Adrenal gland (tissue), 9 donors: ENCODE measurements at regions not wholly inside any gene's neighbourhood (a gene's known extent, or its start where the extent isn't known, plus 50 kb on each side); places are given as distances from the start of the nearest gene placed in this dataset.
A peak's percentile ranks its signal among the peaks of the same experiment; 100 is the strongest.

ENCODE experiments used
- DNase-seq, 7 donors: peaks; one replicate each; pipeline ENCODE4 v3.0.0-alpha.2; 2019 to 2020
- H3K27ac ChIP-seq, 5 donors: fragments of 200-600 bp; sonication (generic) in 4 of 5; 1 replicate in 3 of 5; 2 replicates in 2 of 5; pipeline versions ENCODE4 v1.5.1 to v1.8.0; 2016 to 2020; ENCODE audit warnings: mild to moderate bottlenecking in 1 of 5
- H3K27me3 ChIP-seq: fragments of 200-600 bp; 2 replicates; pipeline ENCODE4 v1.8.0; 2021
- H3K36me3 ChIP-seq, 2 donors: fragments of 200-600 bp; replicated peaks in 1 of 2; 1 replicate in 1 of 2; 2 replicates in 1 of 2; pipeline versions ENCODE4 v1.5.1 to v1.8.0; 2018 to 2022
- H3K4me1 ChIP-seq, 2 donors: fragments of 200-600 bp; replicated peaks in 1 of 2; 1 replicate in 1 of 2; 2 replicates in 1 of 2; pipeline versions ENCODE4 v1.5.1 to v1.8.0; 2018 to 2021
- H3K4me3 ChIP-seq, 4 donors: fragments of 200-600 bp; sonication (generic) in 3 of 4; one replicate each; pipeline ENCODE4 v1.5.1; 2016 to 2018
- H3K9me3 ChIP-seq, 3 donors: fragments of 200-600 bp; sonication (generic) in 1 of 3; replicated peaks in 1 of 3; 1 replicate in 2 of 3; 2 replicates in 1 of 3; pipeline versions ENCODE4 v1.5.1 to v1.8.0; 2016 to 2021
- CTCF ChIP-seq, 6 experiments: fragments of 450-650 bp in 4 of 6; fragments of 200-600 bp in 2 of 6; sonication (generic) in 1 of 6; IDR thresholded peaks; 1 replicate in 5 of 6; 2 replicates in 1 of 6; pipeline versions ENCODE4 v1.5.1 to v1.8.0; 2016 to 2021; ENCODE audit warnings: antibody characterized with exemption in 6 of 6, mild to moderate bottlenecking in 2 of 6, moderate library complexity in 1 of 6
- POLR2A ChIP-seq, 2 donors: fragments of 450-650 bp; IDR thresholded peaks; one replicate each; pipeline ENCODE4 v1.6.1; 2017; ENCODE audit warnings: antibody characterized with exemption in 2 of 2, mild to moderate bottlenecking in 2 of 2, moderate library complexity in 1 of 2
- WGBS, 4 donors: extraction: QIAGEN DNeasy Blood & Tissue Kit in 2 of 4; methylation state at CpG; one replicate each; pipeline versions ENCODE4 v1.1.5 to v1.1.7; 2013 to 2017; 5-methylcytosine and 5-hydroxymethylcytosine counted together
- intact Hi-C, 2 donors: fragments of 100-400 bp; cut with DNase I; formaldehyde crosslinking; loops; one replicate each; pipeline versions ENCODE4 v1.14.1 to v1.15.0; 2022 to 2023
- donor health status: healthy with polysubstance abuse.
- donor health status: Bipolar disorder and iron deficiency.
- donor health status: DM: yes; HTN: yes; CAD: no.
- donor health status: DM: no; HTN: no; CAD: no.
- donor health status: DM: no; HTN: no; CAD: no.

GRCh38 chr5:74056107-74056788 is 430.3 kb downstream of the ARHGEF28 start:
- no peaks in the 10 kb centered on the region for H3K4me1 ChIP-seq
- DNase-seq = no peak
- no peaks in the 10 kb centered on the region for H3K36me3 ChIP-seq
- intact Hi-C loops = no loop called here
- H3K4me3 ChIP-seq = no peak overlapping the region
- no peaks in the 10 kb centered on the region for H3K9me3 ChIP-seq
- TF ChIP-seq POLR2A (IDR thresholded peaks at IDR 0.05) (no peak), CTCF (IDR thresholded peaks at IDR 0.05) (no peak)
- no peaks in the 10 kb centered on the region for H3K27me3 ChIP-seq
- 69 to 77% (median 72%) methylated on average over 7 of the region's 7 CpGs for WGBS, 4 donors
- no peak overlapping the region for H3K27ac ChIP-seq

- Histone ChIP-seq H3K4me3 (no peak overlapping the region), H3K36me3 (no peaks in the 10 kb centered on the region), H3K4me1 (no peaks in the 10 kb centered on the region), H3K9me3 (no peaks in the 10 kb centered on the region), H3K27me3 (no peaks in the 10 kb centered on the region), H3K27ac (no peak overlapping the region)
- TF ChIP-seq POLR2A (IDR thresholded peaks at IDR 0.05) (no peak), CTCF (IDR thresholded peaks at IDR 0.05) (no peak)
- intact Hi-C loops = no loop called here
- DNase-seq = no peak
- 78 to 82% (median 79%) methylated on average over 7 of the region's 7 CpGs for WGBS, 4 donors
These were observed 429.6 kb downstream of the ARHGEF28 start for GRCh38 chr5:74055486-74056106.

- Histone ChIP-seq H3K4me3 (no peak overlapping the region), H3K36me3 (no peaks in the 10 kb centered on the region), H3K4me1 (no peaks in the 10 kb centered on the region), H3K27ac (peak overlapping the region in 1 of 5 donors; percentile 35), H3K27me3 (no peaks in the 10 kb centered on the region), H3K9me3 (no peaks in the 10 kb centered on the region)
- intact Hi-C loops = no loop called here
- DNase-seq = no peak
- WGBS, 4 donors = 67 to 72% (median 71%) methylated on average over 5 of the region's 5 CpGs
- TF ChIP-seq POLR2A (IDR thresholded peaks at IDR 0.05) = no peak
- no peak for TF ChIP-seq CTCF (IDR thresholded peaks at IDR 0.05)
These were observed 428.8 kb downstream of the ARHGEF28 start for GRCh38 chr5:74054641-74055421.

GRCh38 chr5:74054139-74054538 is 428.1 kb downstream of the ARHGEF28 start:
- intact Hi-C loops = no loop called here
- H3K4me3 ChIP-seq = no peak overlapping the region
- H3K9me3 ChIP-seq = no peaks in the 10 kb centered on the region
- H3K36me3 ChIP-seq = no peaks in the 10 kb centered on the region
- WGBS, 4 donors = 85 to 100% (median 88%) methylated on average over 3 to 5 of the region's 5 CpGs
- no peak for DNase-seq
- TF ChIP-seq POLR2A (IDR thresholded peaks at IDR 0.05) = no peak
- TF ChIP-seq CTCF (IDR thresholded peaks at IDR 0.05) = no peak
- no peaks in the 10 kb centered on the region for H3K27me3 ChIP-seq
- H3K27ac ChIP-seq = no peak overlapping the region
- no peaks in the 10 kb centered on the region for H3K4me1 ChIP-seq
